ENCODE measurements at regions not wholly inside any gene's neighbourhood (a gene's known extent, or its start where the extent isn't known, plus 50 kb on each side); places are given as distances from the start of the nearest gene placed in this dataset.

DNA sequence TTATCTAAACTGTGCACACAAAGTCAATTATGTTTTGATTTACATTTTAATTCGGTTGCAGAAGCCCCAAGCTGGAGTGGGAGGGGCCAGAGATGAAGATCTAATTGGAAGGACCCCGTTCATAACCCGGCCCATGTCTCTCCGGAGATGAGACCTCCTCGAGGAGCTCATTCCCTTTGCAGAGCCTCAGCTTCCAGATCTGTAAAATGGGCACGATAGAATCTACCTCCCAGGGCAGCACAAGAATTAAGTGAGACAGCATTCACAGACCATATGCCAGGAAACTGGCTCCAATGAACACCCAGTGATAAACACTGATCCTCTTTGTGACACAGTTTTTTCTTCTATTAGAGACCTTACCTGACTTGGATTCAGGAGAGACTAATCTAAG is 446.5 kb upstream of the CDH5 start:
- H3K27me3 ChIP-seq (ENCODE audit: control insufficient read depth, low read length), result no peaks in the 10 kb centered on the region
- H3K36me3 ChIP-seq (ENCODE audit: control insufficient read depth, low read length), result no peaks in the 10 kb centered on the region
- H3K9me3 ChIP-seq (ENCODE audit: control insufficient read depth, insufficient read depth, low read length), result no peaks in the 10 kb centered on the region
- no peak overlapping the region for H3K4me2 ChIP-seq (ENCODE audit: low read length)
- no peak overlapping the region for H3K27ac ChIP-seq (ENCODE audit: low read depth, low read length)
- no peak for TF ChIP-seq EZH2phosphoT487 (IDR thresholded peaks at IDR 0.05; ENCODE audit: borderline replicate concordance, low read length)
- TF ChIP-seq, protein P1, sequence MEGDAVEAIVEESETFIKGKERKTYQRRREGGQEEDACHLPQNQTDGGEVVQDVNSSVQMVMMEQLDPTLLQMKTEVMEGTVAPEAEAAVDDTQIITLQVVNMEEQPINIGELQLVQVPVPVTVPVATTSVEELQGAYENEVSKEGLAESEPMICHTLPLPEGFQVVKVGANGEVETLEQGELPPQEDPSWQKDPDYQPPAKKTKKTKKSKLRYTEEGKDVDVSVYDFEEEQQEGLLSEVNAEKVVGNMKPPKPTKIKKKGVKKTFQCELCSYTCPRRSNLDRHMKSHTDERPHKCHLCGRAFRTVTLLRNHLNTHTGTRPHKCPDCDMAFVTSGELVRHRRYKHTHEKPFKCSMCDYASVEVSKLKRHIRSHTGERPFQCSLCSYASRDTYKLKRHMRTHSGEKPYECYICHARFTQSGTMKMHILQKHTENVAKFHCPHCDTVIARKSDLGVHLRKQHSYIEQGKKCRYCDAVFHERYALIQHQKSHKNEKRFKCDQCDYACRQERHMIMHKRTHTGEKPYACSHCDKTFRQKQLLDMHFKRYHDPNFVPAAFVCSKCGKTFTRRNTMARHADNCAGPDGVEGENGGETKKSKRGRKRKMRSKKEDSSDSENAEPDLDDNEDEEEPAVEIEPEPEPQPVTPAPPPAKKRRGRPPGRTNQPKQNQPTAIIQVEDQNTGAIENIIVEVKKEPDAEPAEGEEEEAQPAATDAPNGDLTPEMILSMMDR (IDR thresholded peaks at IDR 0.05; ENCODE audit: low read depth, low read length, poor library complexity, severe bottlenecking), result no peak
- H3K4me3 ChIP-seq (ENCODE audit: low read length), result no peak overlapping the region
- H3K79me2 ChIP-seq (ENCODE audit: control insufficient read depth, low read length), result no peaks in the 10 kb centered on the region
- H3K4me1 ChIP-seq (ENCODE audit: control insufficient read depth, low read length), result no peaks in the 10 kb centered on the region
- H3K9me2 ChIP-seq (replicated peaks; ENCODE audit: control insufficient read depth, low read length), result no peaks in the 10 kb centered on the region
- H4K20me1 ChIP-seq (ENCODE audit: control insufficient read depth, insufficient read depth, low read depth, low read length), result no peaks in the 10 kb centered on the region
- no peaks in the 10 kb centered on the region for H3F3A ChIP-seq (ENCODE audit: control insufficient read depth, insufficient read depth)

DNA sequence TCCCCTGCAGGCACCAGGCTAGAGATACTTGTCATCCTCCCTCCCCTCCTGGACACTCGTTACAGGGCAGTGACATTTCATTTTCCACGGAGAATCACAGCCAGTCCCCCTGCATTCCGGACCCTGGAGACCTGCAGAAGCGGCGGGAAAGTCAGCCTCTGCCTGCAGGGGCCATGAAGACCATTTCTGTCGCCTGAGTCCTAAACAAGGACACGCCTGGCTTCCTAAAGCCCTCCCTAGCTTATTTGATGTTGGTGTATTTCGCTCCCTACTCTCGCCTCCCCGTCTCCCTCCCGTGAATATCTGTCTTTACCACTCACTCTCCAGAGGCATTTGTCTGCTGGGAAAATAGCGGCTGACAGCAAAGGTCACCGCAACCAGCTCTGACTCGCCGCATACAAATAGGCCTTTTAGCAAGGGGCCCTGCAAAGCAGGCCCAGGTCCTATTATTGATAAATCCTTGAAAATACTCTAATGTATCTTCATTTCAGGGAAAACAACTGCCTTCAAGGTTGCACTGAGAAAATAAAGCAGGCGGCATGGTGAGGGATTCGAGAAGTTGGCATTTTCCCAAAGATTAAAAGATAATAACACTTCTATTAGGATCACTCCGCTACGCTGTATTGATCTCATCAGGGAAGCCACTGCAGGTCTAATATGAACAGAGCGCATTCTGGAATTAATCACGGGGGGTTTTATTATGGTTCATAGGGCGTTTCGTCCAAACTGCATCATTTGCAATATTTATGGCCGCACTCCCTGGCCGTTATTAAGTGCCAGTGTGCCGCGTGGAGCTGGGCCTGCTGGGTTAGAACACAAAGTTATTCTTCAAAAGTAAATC is 447.1 kb upstream of the CDH5 start:
- Histone ChIP-seq H3K4me3 (ENCODE audit: low read length) (no peak overlapping the region), H3K4me1 (ENCODE audit: control insufficient read depth, low read length) (no peaks in the 10 kb centered on the region), H3K9me2 (replicated peaks; ENCODE audit: control insufficient read depth, low read length) (no peaks in the 10 kb centered on the region), H3K36me3 (ENCODE audit: control insufficient read depth, low read length) (no peaks in the 10 kb centered on the region), H3K79me2 (ENCODE audit: control insufficient read depth, low read length) (no peaks in the 10 kb centered on the region), H3K27ac (ENCODE audit: low read depth, low read length) (no peak overlapping the region), H3K27me3 (ENCODE audit: control insufficient read depth, low read length) (no peaks in the 10 kb centered on the region), H3K9me3 (ENCODE audit: control insufficient read depth, insufficient read depth, low read length) (no peaks in the 10 kb centered on the region), H3K4me2 (ENCODE audit: low read length) (no peak overlapping the region), H4K20me1 (ENCODE audit: control insufficient read depth, insufficient read depth, low read depth, low read length) (no peaks in the 10 kb centered on the region), H3F3A (ENCODE audit: control insufficient read depth, insufficient read depth) (no peaks in the 10 kb centered on the region)
- TF ChIP-seq, protein P1 (IDR thresholded peaks at IDR 0.05; ENCODE audit: low read depth, low read length, poor library complexity, severe bottlenecking), result no peak
- TF ChIP-seq EZH2phosphoT487 (IDR thresholded peaks at IDR 0.05; ENCODE audit: borderline replicate concordance, low read length), result no peak

DNA sequence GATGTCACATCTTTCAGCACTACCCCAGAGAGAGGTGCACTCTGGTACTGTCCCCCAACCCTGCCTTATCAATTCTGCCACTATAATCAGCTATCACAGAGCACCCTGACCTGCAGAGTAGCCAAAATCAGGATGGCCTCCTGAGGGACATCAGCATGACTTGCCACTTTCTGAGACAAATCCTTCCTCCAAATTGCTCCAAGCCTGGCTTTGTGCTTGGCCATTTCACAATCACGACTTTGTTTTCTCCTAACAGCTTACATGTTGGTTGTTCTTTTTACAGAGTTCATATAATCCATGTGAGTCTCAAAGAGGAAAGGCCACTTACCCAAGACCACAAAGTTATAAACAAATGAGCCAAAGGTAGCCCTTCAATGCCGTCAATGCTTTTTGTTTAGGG is 449.0 kb upstream of the CDH5 start:
- H3F3A ChIP-seq (ENCODE audit: control insufficient read depth, insufficient read depth), result no peaks in the 10 kb centered on the region

More for the DNA sequence above, 449.0 kb upstream of the CDH5 start:
- no peaks in the 10 kb centered on the region for H3K79me2 ChIP-seq (ENCODE audit: control insufficient read depth, low read length)
- no peaks in the 10 kb centered on the region for H3K9me2 ChIP-seq (replicated peaks; ENCODE audit: control insufficient read depth, low read length)
- H3K27ac ChIP-seq (ENCODE audit: low read depth, low read length), result no peak overlapping the region
- TF ChIP-seq, protein P1 (IDR thresholded peaks at IDR 0.05; ENCODE audit: low read depth, low read length, poor library complexity, severe bottlenecking), result no peak
- TF ChIP-seq EZH2phosphoT487 (IDR thresholded peaks at IDR 0.05; ENCODE audit: borderline replicate concordance, low read length), result no peak
- no peaks in the 10 kb centered on the region for H3K4me1 ChIP-seq (ENCODE audit: control insufficient read depth, low read length)
- no peaks in the 10 kb centered on the region for H4K20me1 ChIP-seq (ENCODE audit: control insufficient read depth, insufficient read depth, low read depth, low read length)
- no peaks in the 10 kb centered on the region for H3K36me3 ChIP-seq (ENCODE audit: control insufficient read depth, low read length)
- no peak overlapping the region for H3K4me3 ChIP-seq (ENCODE audit: low read length)
- no peaks in the 10 kb centered on the region for H3K27me3 ChIP-seq (ENCODE audit: control insufficient read depth, low read length)
- H3K9me3 ChIP-seq (ENCODE audit: control insufficient read depth, insufficient read depth, low read length), result no peaks in the 10 kb centered on the region
- H3K4me2 ChIP-seq (ENCODE audit: low read length), result no peak overlapping the region

Data from DOHH2 (cell line).